Esophagus squamous epithelium (tissue), 4 donors: ENCODE measurements at regions not wholly inside any gene's neighbourhood (a gene's known extent, or its start where the extent isn't known, plus 50 kb on each side); places are given as distances from the start of the nearest gene placed in this dataset.

Source experiments
- POLR2A ChIP-seq, 4 donors: fragments of 450-650 bp; IDR thresholded peaks; one replicate each; pipeline ENCODE4 v1.6.1; 2017; ENCODE audit warnings: antibody characterized with exemption in 4 of 4, mild to moderate bottlenecking in 4 of 4, moderate library complexity in 3 of 4
- TF ChIP-seq, protein P1 (sequence below), 6 experiments: fragments of 450-650 bp in 4 of 6; fragments of 200-600 bp in 2 of 6; sonication (generic) in 2 of 6; IDR thresholded peaks; one replicate each; pipeline ENCODE4 v1.5.1; 2016 to 2019; ENCODE audit warnings: antibody characterized with exemption in 6 of 6, mild to moderate bottlenecking in 4 of 6, moderate library complexity in 4 of 6

DNA sequence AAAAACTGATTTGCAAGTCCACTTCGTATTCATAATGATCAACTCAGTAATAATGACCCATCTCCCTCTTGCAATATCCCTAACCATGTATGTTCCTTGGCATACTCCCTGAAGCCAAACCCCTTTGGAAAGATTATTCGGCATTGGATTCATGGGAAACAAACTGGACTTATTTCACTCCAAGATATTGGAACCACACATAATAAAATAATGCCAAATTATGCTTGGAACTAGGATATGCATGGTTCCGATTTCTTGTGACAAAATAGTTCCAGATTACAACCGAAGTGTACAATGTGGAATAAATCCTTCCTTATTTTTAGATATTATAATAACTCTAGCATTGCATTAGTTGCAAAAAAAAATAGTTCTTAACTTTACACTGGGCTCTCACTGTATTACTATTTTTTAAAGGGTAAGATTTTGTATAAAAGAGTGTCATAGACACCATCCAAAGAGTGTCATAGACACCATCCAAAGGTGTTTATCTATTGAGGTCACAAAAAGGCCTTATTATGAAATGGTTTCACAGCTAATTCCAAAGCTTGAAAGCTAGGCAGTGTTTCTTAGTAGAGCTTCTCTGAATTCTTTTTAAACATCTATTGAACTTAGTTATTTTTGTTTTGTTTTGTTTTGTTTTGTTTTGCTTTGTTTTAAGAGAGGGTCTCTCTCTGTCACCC is 410.9 kb upstream of the JARID2 start:
- TF ChIP-seq POLR2A (IDR thresholded peaks at IDR 0.05), result no peak
- TF ChIP-seq, protein P1, sequence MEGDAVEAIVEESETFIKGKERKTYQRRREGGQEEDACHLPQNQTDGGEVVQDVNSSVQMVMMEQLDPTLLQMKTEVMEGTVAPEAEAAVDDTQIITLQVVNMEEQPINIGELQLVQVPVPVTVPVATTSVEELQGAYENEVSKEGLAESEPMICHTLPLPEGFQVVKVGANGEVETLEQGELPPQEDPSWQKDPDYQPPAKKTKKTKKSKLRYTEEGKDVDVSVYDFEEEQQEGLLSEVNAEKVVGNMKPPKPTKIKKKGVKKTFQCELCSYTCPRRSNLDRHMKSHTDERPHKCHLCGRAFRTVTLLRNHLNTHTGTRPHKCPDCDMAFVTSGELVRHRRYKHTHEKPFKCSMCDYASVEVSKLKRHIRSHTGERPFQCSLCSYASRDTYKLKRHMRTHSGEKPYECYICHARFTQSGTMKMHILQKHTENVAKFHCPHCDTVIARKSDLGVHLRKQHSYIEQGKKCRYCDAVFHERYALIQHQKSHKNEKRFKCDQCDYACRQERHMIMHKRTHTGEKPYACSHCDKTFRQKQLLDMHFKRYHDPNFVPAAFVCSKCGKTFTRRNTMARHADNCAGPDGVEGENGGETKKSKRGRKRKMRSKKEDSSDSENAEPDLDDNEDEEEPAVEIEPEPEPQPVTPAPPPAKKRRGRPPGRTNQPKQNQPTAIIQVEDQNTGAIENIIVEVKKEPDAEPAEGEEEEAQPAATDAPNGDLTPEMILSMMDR (IDR thresholded peaks at IDR 0.05), result no peak
